Ectodermal cell (in vitro differentiated cells): ENCODE measurements at regions not wholly inside any gene's neighbourhood (a gene's known extent, or its start where the extent isn't known, plus 50 kb on each side); places are given as distances from the start of the nearest gene placed in this dataset.

Source experiments
- H3K27ac ChIP-seq: 2 replicates; pipeline ENCODE4 v1.7.0; 2013; ENCODE audit warnings: mild to moderate bottlenecking, low read depth, low read length; ENCODE audit not compliant: insufficient read depth, poor library complexity, severe bottlenecking
- H3K27me3 ChIP-seq: 2 replicates; pipeline ENCODE4 v1.7.0; 2013; ENCODE audit warnings: mild to moderate bottlenecking, low read length; ENCODE audit not compliant: insufficient read depth, control insufficient read depth, poor library complexity, severe bottlenecking
- H3K36me3 ChIP-seq: one replicate; pipeline ENCODE4 v1.7.0; 2013; ENCODE audit warnings: low read length; ENCODE audit not compliant: control insufficient read depth, insufficient read depth
- H3K4me1 ChIP-seq: one replicate; pipeline ENCODE4 v1.7.0; 2013; ENCODE audit warnings: low read length; ENCODE audit not compliant: control insufficient read depth, insufficient read depth
- H3K4me3 ChIP-seq: 2 replicates; pipeline ENCODE4 v1.7.0; 2013; ENCODE audit warnings: low read depth, low read length, control low read depth; ENCODE audit not compliant: insufficient read depth
- H3K9me3 ChIP-seq: 2 replicates; pipeline ENCODE4 v1.7.0; 2013; ENCODE audit warnings: mild to moderate bottlenecking, low read length, moderate library complexity; ENCODE audit not compliant: control insufficient read depth
- WGBS, 2 experiments: methylation state at CpG; one replicate each; pipeline ENCODE4 v1.1.7; 2013; ENCODE audit warnings: missing lambda C conversion rate in 2 of 2; 5-methylcytosine and 5-hydroxymethylcytosine counted together

- no peaks in the 10 kb centered on the region for H3K4me1 ChIP-seq
- no peak overlapping the region for H3K4me3 ChIP-seq
- no peak overlapping the region for H3K27ac ChIP-seq
- no peaks in the 10 kb centered on the region for H3K9me3 ChIP-seq
- H3K36me3 ChIP-seq, result no peaks in the 10 kb centered on the region
- no peaks in the 10 kb centered on the region for H3K27me3 ChIP-seq
- whole genome bisulfite sequencing, 2 experiments, result 100% methylated on average over 1 of the region's 1 CpG; no CpG with 5 or more reads in 1 of the 2 experiments
Observed at GRCh38 chr6:132219901-132220300, 181.4 kb downstream of the MOXD1 start.

- no peaks in the 10 kb centered on the region for H3K36me3 ChIP-seq
- H3K4me1 ChIP-seq, result no peaks in the 10 kb centered on the region
- H3K4me3 ChIP-seq, result no peak overlapping the region
- H3K27me3 ChIP-seq, result no peaks in the 10 kb centered on the region
- no peaks in the 10 kb centered on the region for H3K9me3 ChIP-seq
- no peak overlapping the region for H3K27ac ChIP-seq
- WGBS, 2 experiments, result 76 to 80% methylated on average over 2 to 3 of the region's 5 CpGs
Observed at GRCh38 chr6:132218059-132218696, 183.1 kb downstream of the MOXD1 start.

GRCh38 chr6:132215805-132216204 is 185.5 kb downstream of the MOXD1 start:
- H3K27me3 ChIP-seq, result no peaks in the 10 kb centered on the region
- H3K4me3 ChIP-seq, result no peak overlapping the region
- WGBS, 2 experiments, result 85 to 100% methylated on average over 1 of the region's 2 CpGs
- H3K9me3 ChIP-seq, result no peaks in the 10 kb centered on the region
- no peaks in the 10 kb centered on the region for H3K4me1 ChIP-seq
- no peak overlapping the region for H3K27ac ChIP-seq
- H3K36me3 ChIP-seq, result no peaks in the 10 kb centered on the region

- Histone ChIP-seq H3K4me3 (no peak overlapping the region), H3K27me3 (no peaks in the 10 kb centered on the region), H3K9me3 (no peaks in the 10 kb centered on the region), H3K36me3 (no peaks in the 10 kb centered on the region), H3K27ac (no peak overlapping the region), H3K4me1 (no peaks in the 10 kb centered on the region)
- 92 to 94% methylated on average over 2 of the region's 2 CpGs for WGBS, 2 experiments
Observed at GRCh38 chr6:132214716-132215115, 186.6 kb downstream of the MOXD1 start.

- H3K27me3 ChIP-seq, result no peaks in the 10 kb centered on the region
- no peak overlapping the region for H3K27ac ChIP-seq
- H3K4me1 ChIP-seq, result no peaks in the 10 kb centered on the region
- no peak overlapping the region for H3K4me3 ChIP-seq
- no peaks in the 10 kb centered on the region for H3K36me3 ChIP-seq
- no peaks in the 10 kb centered on the region for H3K9me3 ChIP-seq
- 84 to 85% methylated on average over 3 of the region's 4 CpGs for WGBS, 2 experiments
Observed at GRCh38 chr6:132213732-132214131, 187.5 kb downstream of the MOXD1 start.

GRCh38 chr6:132213191-132213590 is 188.1 kb downstream of the MOXD1 start:
- no peaks in the 10 kb centered on the region for H3K4me1 ChIP-seq
- H3K9me3 ChIP-seq, result no peaks in the 10 kb centered on the region
- H3K4me3 ChIP-seq, result no peak overlapping the region
- no peak overlapping the region for H3K27ac ChIP-seq
- no peaks in the 10 kb centered on the region for H3K36me3 ChIP-seq
- no peaks in the 10 kb centered on the region for H3K27me3 ChIP-seq
- WGBS, 2 experiments, result 93 to 96% methylated on average over 3 of the region's 4 CpGs

GRCh38 chr6:132210886-132211563 is 190.2 kb downstream of the MOXD1 start:
- Histone ChIP-seq H3K27ac (no peak overlapping the region), H3K9me3 (no peaks in the 10 kb centered on the region), H3K36me3 (no peaks in the 10 kb centered on the region), H3K4me1 (no peaks in the 10 kb centered on the region), H3K4me3 (no peak overlapping the region), H3K27me3 (no peaks in the 10 kb centered on the region)
- WGBS, 2 experiments, result 96 to 100% methylated on average over 2 of the region's 3 CpGs

- Histone ChIP-seq H3K4me1 (no peaks in the 10 kb centered on the region), H3K27me3 (no peaks in the 10 kb centered on the region), H3K27ac (no peak overlapping the region), H3K36me3 (no peaks in the 10 kb centered on the region), H3K9me3 (no peaks in the 10 kb centered on the region), H3K4me3 (no peak overlapping the region)
- 95 to 98% methylated on average over 1 of the region's 1 CpG for WGBS, 2 experiments
Observed at GRCh38 chr6:132209351-132209750, 191.9 kb downstream of the MOXD1 start.

- Histone ChIP-seq H3K27me3 (no peaks in the 10 kb centered on the region), H3K4me1 (no peaks in the 10 kb centered on the region), H3K27ac (no peak overlapping the region), H3K9me3 (no peaks in the 10 kb centered on the region), H3K4me3 (no peak overlapping the region), H3K36me3 (no peaks in the 10 kb centered on the region)
- WGBS, 2 experiments, result 94 to 96% methylated on average over 3 of the region's 3 CpGs
Observed at GRCh38 chr6:132207991-132208390, 193.3 kb downstream of the MOXD1 start.

- H3K27me3 ChIP-seq, result no peaks in the 10 kb centered on the region
- no peaks in the 10 kb centered on the region for H3K9me3 ChIP-seq
- H3K4me3 ChIP-seq, result no peak overlapping the region
- H3K27ac ChIP-seq, result no peak overlapping the region
- 80 to 90% methylated on average over 1 of the region's 1 CpG for WGBS, 2 experiments
- no peaks in the 10 kb centered on the region for H3K4me1 ChIP-seq
- no peaks in the 10 kb centered on the region for H3K36me3 ChIP-seq
Observed at GRCh38 chr6:132205946-132206345, 195.3 kb downstream of the MOXD1 start.
